Activated CD4-positive, alpha-beta T cell treated with anti-CD3 and anti-CD28 coated beads for 36 hours (primary cell): ENCODE measurements at regions not wholly inside any gene's neighbourhood (a gene's known extent, or its start where the extent isn't known, plus 50 kb on each side); places are given as distances from the start of the nearest gene placed in this dataset.

Experiments used
- ATAC-seq: fragments of 200-7000 bp; cut with Tn5 transposase; one replicate; pipeline ENCODE4 v1.10.0; 2021; ENCODE audit warnings: mild to moderate bottlenecking, moderate library complexity
- CTCF ChIA-PET: fragments of 350-600 bp; sonication (Branson Sonifier 250); formaldehyde crosslinking; loops from one replicate; lab custom pipeline; 2021; ENCODE audit warnings: antibody characterized with exemption; lab: Charles Lee
- POLR2A ChIA-PET: fragments of 350-600 bp; sonication (Branson Sonifier 250); formaldehyde crosslinking; loops from one replicate; lab custom pipeline; 2021; ENCODE audit warnings: antibody characterized with exemption, inconsistent platforms; lab: Charles Lee
- DNase-seq: peaks from one replicate; pipeline ENCODE4 v3.0.0-alpha.2; 2020
- H3K27ac Mint-ChIP-seq: one replicate; pipeline ENCODE4 v1.8.0; 2021; ENCODE audit warnings: mixed read lengths
- H3K27me3 Mint-ChIP-seq: one replicate; pipeline ENCODE4 v1.8.0; 2021; ENCODE audit warnings: mixed read lengths
- H3K36me3 Mint-ChIP-seq: one replicate; pipeline ENCODE4 v1.8.0; 2021; ENCODE audit warnings: low read depth, mixed read lengths
- H3K4me1 Mint-ChIP-seq: one replicate; pipeline ENCODE4 v1.8.0; 2021; ENCODE audit warnings: mixed read lengths
- H3K4me3 Mint-ChIP-seq: one replicate; pipeline ENCODE4 v1.8.0; 2021; ENCODE audit warnings: mild to moderate bottlenecking, moderate library complexity, mixed read lengths
- H3K9me3 Mint-ChIP-seq: one replicate; pipeline ENCODE4 v1.8.0; 2021; ENCODE audit warnings: low read depth, mixed read lengths
- intact Hi-C, 2 experiments: fragments of 100-400 bp; cut with DNase I in 1 of 2; cut with micrococcal nuclease in 1 of 2; formaldehyde crosslinking; loops; one replicate each; pipeline versions ENCODE4 v1.14.2 to v1.15.1; 2022 to 2024; cut with DNase I, micrococcal nuclease

- DNase-seq (no peak), ATAC-seq (no peak)
- H3K36me3 Mint-ChIP-seq, result no peaks in the 10 kb centered on the region
- no peak overlapping the region for H3K27ac Mint-ChIP-seq
- no peaks in the 10 kb centered on the region for H3K27me3 Mint-ChIP-seq
- ChIA-PET POLR2A (no interaction called here), CTCF (interaction anchor here (0.6 kb wide), 1 partner anchor 117 kb away, joined by 3 read pairs; no protein-coding TSS in a partner anchor)
- no peak overlapping the region for H3K4me3 Mint-ChIP-seq
- no peaks in the 10 kb centered on the region for H3K4me1 Mint-ChIP-seq
- no peaks in the 10 kb centered on the region for H3K9me3 Mint-ChIP-seq
- intact Hi-C loops, result no loop called here
These were observed 1381.8 kb downstream of the MRPL39 start for GRCh38 chr21:24225431-24225830.

- Mint-ChIP-seq H3K4me1 (no peaks in the 10 kb centered on the region), H3K36me3 (no peaks in the 10 kb centered on the region), H3K4me3 (no peak overlapping the region), H3K9me3 (no peaks in the 10 kb centered on the region), H3K27ac (no peak overlapping the region), H3K27me3 (no peaks in the 10 kb centered on the region)
- DNase-seq, result no peak
- ChIA-PET POLR2A (no interaction called here), CTCF (no interaction called here)
- intact Hi-C loops, result no loop called here
- ATAC-seq, result no peak
These were observed 1382.9 kb downstream of the MRPL39 start for GRCh38 chr21:24224422-24224821.

- H3K4me1 Mint-ChIP-seq, result no peaks in the 10 kb centered on the region
- ATAC-seq, result no peak
- CTCF ChIA-PET, result no interaction called here
- H3K36me3 Mint-ChIP-seq, result no peaks in the 10 kb centered on the region
- H3K4me3 Mint-ChIP-seq, result no peak overlapping the region
- H3K27ac Mint-ChIP-seq, result no peak overlapping the region
- DNase-seq, result no peak
- POLR2A ChIA-PET, result no interaction called here
- no peaks in the 10 kb centered on the region for H3K9me3 Mint-ChIP-seq
- H3K27me3 Mint-ChIP-seq, result no peaks in the 10 kb centered on the region
- intact Hi-C loops, result no loop called here
These were observed 1383.7 kb downstream of the MRPL39 start for GRCh38 chr21:24223624-24224023.

GRCh38 chr21:24222676-24223075, 1384.6 kb downstream of the MRPL39 start:
- Mint-ChIP-seq H3K27me3 (no peaks in the 10 kb centered on the region), H3K4me3 (no peak overlapping the region), H3K27ac (no peak overlapping the region), H3K4me1 (no peaks in the 10 kb centered on the region), H3K9me3 (no peaks in the 10 kb centered on the region), H3K36me3 (no peaks in the 10 kb centered on the region)
- intact Hi-C loops, result no loop called here
- DNase-seq (no peak), ATAC-seq (no peak)
- ChIA-PET CTCF (no interaction called here), POLR2A (no interaction called here)

GRCh38 chr21:24220446-24220845, 1386.8 kb downstream of the MRPL39 start:
- no peaks in the 10 kb centered on the region for H3K4me1 Mint-ChIP-seq
- CTCF ChIA-PET, result no interaction called here

GRCh38 chr21:24217151-24217550, 1390.1 kb downstream of the MRPL39 start:
- Mint-ChIP-seq H3K36me3 (no peaks in the 10 kb centered on the region), H3K27ac (no peak overlapping the region), H3K4me1 (no peaks in the 10 kb centered on the region), H3K4me3 (no peak overlapping the region), H3K9me3 (no peaks in the 10 kb centered on the region), H3K27me3 (no peaks in the 10 kb centered on the region)
- ChIA-PET CTCF (no interaction called here), POLR2A (no interaction called here)
- ATAC-seq, result no peak
- intact Hi-C loops, result no loop called here
- no peak for DNase-seq

More at GRCh38 chr21:24220446-24220845, 1386.8 kb downstream of the MRPL39 start:
- ATAC-seq (no peak), DNase-seq (no peak)
- H3K9me3 Mint-ChIP-seq, result no peaks in the 10 kb centered on the region
- no peaks in the 10 kb centered on the region for H3K36me3 Mint-ChIP-seq
- intact Hi-C loops, result no loop called here
- H3K4me3 Mint-ChIP-seq, result no peak overlapping the region
- no peak overlapping the region for H3K27ac Mint-ChIP-seq
- POLR2A ChIA-PET, result no interaction called here
- no peaks in the 10 kb centered on the region for H3K27me3 Mint-ChIP-seq

GRCh38 chr21:24210130-24210529, 1397.2 kb downstream of the MRPL39 start:
- no peaks in the 10 kb centered on the region for H3K36me3 Mint-ChIP-seq
- no peak overlapping the region for H3K4me3 Mint-ChIP-seq
- peaks cover 2% of the 10 kb centered on the region for H3K9me3 Mint-ChIP-seq
- DNase-seq (no peak), ATAC-seq (no peak)
- no peaks in the 10 kb centered on the region for H3K4me1 Mint-ChIP-seq
- POLR2A ChIA-PET, result no interaction called here
- CTCF ChIA-PET, result interaction anchor here (0.6 kb wide), 1 partner anchor 241 kb away, joined by 3 read pairs; no protein-coding TSS in a partner anchor
- no peak overlapping the region for H3K27ac Mint-ChIP-seq
- no peaks in the 10 kb centered on the region for H3K27me3 Mint-ChIP-seq
- intact Hi-C loops, result no loop called here

GRCh38 chr21:24208562-24209260, 1398.6 kb downstream of the MRPL39 start:
- Mint-ChIP-seq H3K4me1 (no peaks in the 10 kb centered on the region), H3K9me3 (peaks cover 2% of the 10 kb centered on the region), H3K27me3 (no peaks in the 10 kb centered on the region), H3K4me3 (no peak overlapping the region), H3K27ac (no peak overlapping the region), H3K36me3 (no peaks in the 10 kb centered on the region)
- DNase-seq, result no peak
- ATAC-seq, result no peak
- CTCF ChIA-PET, result no interaction called here
- intact Hi-C loops, result no loop called here
- POLR2A ChIA-PET, result no interaction called here

- ATAC-seq, result no peak
- Mint-ChIP-seq H3K9me3 (peaks cover 2% of the 10 kb centered on the region), H3K4me3 (no peak overlapping the region), H3K27ac (no peak overlapping the region), H3K36me3 (no peaks in the 10 kb centered on the region), H3K4me1 (no peaks in the 10 kb centered on the region), H3K27me3 (no peaks in the 10 kb centered on the region)
- CTCF ChIA-PET, result interaction anchor here (0.7 kb wide), 1 partner anchor 22 kb away, joined by 3 read pairs; no protein-coding TSS in a partner anchor
- no peak for DNase-seq
- intact Hi-C loops, result no loop called here
- POLR2A ChIA-PET, result no interaction called here
These were observed 1402.0 kb downstream of the MRPL39 start for GRCh38 chr21:24205319-24205718.

- H3K36me3 Mint-ChIP-seq, result no peaks in the 10 kb centered on the region
- CTCF ChIA-PET, result no interaction called here
- H3K27ac Mint-ChIP-seq, result no peak overlapping the region
- H3K4me3 Mint-ChIP-seq, result no peak overlapping the region
- DNase-seq, result no peak
- no peak for ATAC-seq
- intact Hi-C loops, result no loop called here
- POLR2A ChIA-PET, result no interaction called here
- no peaks in the 10 kb centered on the region for H3K4me1 Mint-ChIP-seq
- peaks cover 2% of the 10 kb centered on the region for H3K9me3 Mint-ChIP-seq
- H3K27me3 Mint-ChIP-seq, result no peaks in the 10 kb centered on the region
These were observed 1402.6 kb downstream of the MRPL39 start for GRCh38 chr21:24204641-24205040.

GRCh38 chr21:24200052-24200451, 1407.2 kb downstream of the MRPL39 start:
- ChIA-PET POLR2A (no interaction called here), CTCF (no interaction called here)

GRCh38 chr21:24197923-24198322, 1409.4 kb downstream of the MRPL39 start:
- CTCF ChIA-PET, result no interaction called here
- H3K4me3 Mint-ChIP-seq, result no peak overlapping the region

More at GRCh38 chr21:24200052-24200451, 1407.2 kb downstream of the MRPL39 start:
- intact Hi-C loops, result no loop called here
- Mint-ChIP-seq H3K36me3 (no peaks in the 10 kb centered on the region), H3K4me1 (no peaks in the 10 kb centered on the region), H3K4me3 (no peak overlapping the region), H3K27me3 (no peaks in the 10 kb centered on the region), H3K27ac (no peak overlapping the region), H3K9me3 (no peaks in the 10 kb centered on the region)
- DNase-seq (no peak), ATAC-seq (no peak)

More at GRCh38 chr21:24197923-24198322, 1409.4 kb downstream of the MRPL39 start:
- peaks cover 2% of the 10 kb centered on the region for H3K27me3 Mint-ChIP-seq
- DNase-seq (no peak), ATAC-seq (no peak)
- POLR2A ChIA-PET, result no interaction called here
- intact Hi-C loops, result no loop called here
- no peaks in the 10 kb centered on the region for H3K9me3 Mint-ChIP-seq
- no peaks in the 10 kb centered on the region for H3K36me3 Mint-ChIP-seq
- H3K4me1 Mint-ChIP-seq, result no peaks in the 10 kb centered on the region
- H3K27ac Mint-ChIP-seq, result no peak overlapping the region
